Middle frontal gyrus (tissue), 1 donor: ENCODE measurements at regions not wholly inside any gene's neighbourhood (a gene's known extent, or its start where the extent isn't known, plus 50 kb on each side); places are given as distances from the start of the nearest gene placed in this dataset.

Source experiments
- DNase-seq: peaks from one replicate; pipeline ENCODE4 v3.0.0-alpha.2; 2015; ENCODE audit warnings: low spot score; ENCODE audit errors: extremely low spot score

- DNase-seq: peak; percentile 17
Observed at GRCh38 chr17:71976011-71976649, 144.7 kb upstream of the SOX9 start.

- no peak for DNase-seq
Observed at GRCh38 chr17:71978435-71978834, 142.4 kb upstream of the SOX9 start.

- DNase-seq: no peak
Observed at GRCh38 chr17:71980171-71980570, 140.6 kb upstream of the SOX9 start.

GRCh38 chr17:71983828-71984227 is 137.0 kb upstream of the SOX9 start:
- no peak for DNase-seq

GRCh38 chr17:71985111-71986039 is 135.4 kb upstream of the SOX9 start:
- DNase-seq: no peak

- no peak for DNase-seq
Observed at GRCh38 chr17:71986886-71987285, 133.9 kb upstream of the SOX9 start.

GRCh38 chr17:71987634-71988033 is 133.2 kb upstream of the SOX9 start:
- no peak for DNase-seq

GRCh38 chr17:71989117-71989516 is 131.7 kb upstream of the SOX9 start:
- DNase-seq: no peak

- DNase-seq: no peak
Observed at GRCh38 chr17:71993363-71993762, 127.5 kb upstream of the SOX9 start.

- DNase-seq: no peak
Observed at GRCh38 chr17:71995590-71995989, 125.2 kb upstream of the SOX9 start.

- DNase-seq: no peak
Observed at GRCh38 chr17:72004011-72004427, 116.8 kb upstream of the SOX9 start.

- DNase-seq: no peak
Observed at GRCh38 chr17:72004611-72005331, 116.0 kb upstream of the SOX9 start.

GRCh38 chr17:72005332-72006163 is 115.3 kb upstream of the SOX9 start:
- no peak for DNase-seq

- DNase-seq: no peak
Observed at GRCh38 chr17:72008236-72008876, 112.5 kb upstream of the SOX9 start.

GRCh38 chr17:72011561-72011960 is 109.3 kb upstream of the SOX9 start:
- no peak for DNase-seq

- no peak for DNase-seq
Observed at GRCh38 chr17:72021417-72022041, 99.3 kb upstream of the SOX9 start.

GRCh38 chr17:72022328-72023275 is 98.2 kb upstream of the SOX9 start:
- DNase-seq: no peak

GRCh38 chr17:72024457-72024856 is 96.4 kb upstream of the SOX9 start:
- DNase-seq: no peak

- no peak for DNase-seq
Observed at GRCh38 chr17:72025113-72025512, 95.7 kb upstream of the SOX9 start.
